ENCODE measurements at regions not wholly inside any gene's neighbourhood (a gene's known extent, or its start where the extent isn't known, plus 50 kb on each side); places are given as distances from the start of the nearest gene placed in this dataset.

DNA sequence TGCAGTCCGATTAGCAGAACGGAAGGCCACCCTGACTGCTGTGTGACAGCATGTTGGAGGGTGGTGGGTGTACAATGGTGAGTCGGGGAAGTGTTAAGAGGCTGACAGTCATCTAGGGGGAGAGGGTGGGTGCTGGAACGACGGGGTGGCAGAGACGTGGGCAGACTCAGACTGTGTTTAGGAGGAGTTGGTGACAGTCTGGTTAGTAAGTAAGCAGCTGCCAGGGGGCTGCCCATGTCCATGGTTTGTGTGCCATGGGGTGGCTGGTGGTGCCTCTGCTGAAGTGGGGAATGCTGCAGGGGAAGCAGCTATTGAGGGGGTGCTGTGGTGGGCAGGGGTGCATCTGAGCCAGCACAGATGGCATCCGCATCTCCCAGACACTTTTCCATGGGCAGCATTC is 51.3 kb upstream of the BOD1 start:
- H3K9me3 ChIP-seq (ENCODE audit: control insufficient read depth in 4 of 4, insufficient read depth in 3 of 4, low read length in 3 of 4), result peaks cover 0 to 3% (median 0%) of the 10 kb centered on the region in 4 donors
- peaks cover 0 to 5% (median 0%) of the 10 kb centered on the region in 5 donors for H3K4me1 ChIP-seq (ENCODE audit: control insufficient read depth in 5 of 5, insufficient read depth in 5 of 5, low read length in 5 of 5)
- DNase-seq, result no peak
- no peak overlapping the region for H3K4me3 ChIP-seq
- no peak overlapping the region for H3K9ac ChIP-seq (ENCODE audit: insufficient read depth in 1 of 2, low read length in 2 of 2)
- ATAC-seq (ENCODE audit: insufficient read depth, low FRiP score), result no peak
- WGBS, 2 donors, result 92 to 93% methylated on average over 7 of the region's 7 CpGs
- no peaks in the 10 kb centered on the region for H3K36me3 ChIP-seq (ENCODE audit: control insufficient read depth in 4 of 4, insufficient read depth in 4 of 4, low read length in 4 of 4)
- TF ChIP-seq, protein P1, sequence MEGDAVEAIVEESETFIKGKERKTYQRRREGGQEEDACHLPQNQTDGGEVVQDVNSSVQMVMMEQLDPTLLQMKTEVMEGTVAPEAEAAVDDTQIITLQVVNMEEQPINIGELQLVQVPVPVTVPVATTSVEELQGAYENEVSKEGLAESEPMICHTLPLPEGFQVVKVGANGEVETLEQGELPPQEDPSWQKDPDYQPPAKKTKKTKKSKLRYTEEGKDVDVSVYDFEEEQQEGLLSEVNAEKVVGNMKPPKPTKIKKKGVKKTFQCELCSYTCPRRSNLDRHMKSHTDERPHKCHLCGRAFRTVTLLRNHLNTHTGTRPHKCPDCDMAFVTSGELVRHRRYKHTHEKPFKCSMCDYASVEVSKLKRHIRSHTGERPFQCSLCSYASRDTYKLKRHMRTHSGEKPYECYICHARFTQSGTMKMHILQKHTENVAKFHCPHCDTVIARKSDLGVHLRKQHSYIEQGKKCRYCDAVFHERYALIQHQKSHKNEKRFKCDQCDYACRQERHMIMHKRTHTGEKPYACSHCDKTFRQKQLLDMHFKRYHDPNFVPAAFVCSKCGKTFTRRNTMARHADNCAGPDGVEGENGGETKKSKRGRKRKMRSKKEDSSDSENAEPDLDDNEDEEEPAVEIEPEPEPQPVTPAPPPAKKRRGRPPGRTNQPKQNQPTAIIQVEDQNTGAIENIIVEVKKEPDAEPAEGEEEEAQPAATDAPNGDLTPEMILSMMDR (IDR thresholded peaks at IDR 0.05; ENCODE audit: control extremely low read depth, extremely low read depth), result no peak
- peaks cover 0 to 2% (median 0%) of the 10 kb centered on the region in 3 donors for H3K27me3 ChIP-seq (ENCODE audit: control insufficient read depth in 3 of 3, insufficient read depth in 3 of 3, low read length in 2 of 3)
- no peak overlapping the region for H3K27ac ChIP-seq (ENCODE audit: low read depth in 1 of 2, low read length in 1 of 2)

DNA sequence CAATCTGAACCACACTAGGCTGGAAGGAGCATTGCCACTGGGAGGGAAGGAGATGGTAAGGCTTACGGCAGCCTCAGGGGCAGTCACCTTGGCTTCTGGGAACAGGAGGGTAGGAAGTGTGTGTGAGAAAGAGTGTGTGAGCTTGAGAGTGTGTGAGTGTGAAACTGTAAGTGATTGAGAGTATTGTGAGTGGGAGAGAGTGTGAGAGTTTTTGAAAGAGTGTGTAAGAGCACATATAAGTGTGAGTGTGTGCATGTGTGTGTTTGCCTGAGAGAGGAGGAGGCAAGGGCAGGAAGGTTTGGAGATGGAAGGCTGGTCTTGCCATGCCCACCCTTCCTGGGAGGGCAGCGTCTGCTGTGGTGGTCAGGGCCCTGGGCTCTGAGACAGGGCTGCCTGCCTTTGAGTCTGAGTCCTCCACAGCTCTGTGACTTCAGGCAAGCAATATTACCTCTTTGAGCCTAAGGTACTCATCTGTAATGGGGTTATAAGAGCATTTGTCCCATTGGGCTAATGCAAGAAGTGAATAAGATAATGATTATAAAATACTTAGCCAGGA is 51.9 kb upstream of the BOD1 start:
- no peak overlapping the region for H3K27ac ChIP-seq (ENCODE audit: low read depth in 1 of 2, low read length in 1 of 2)
- TF ChIP-seq, protein P1 (IDR thresholded peaks at IDR 0.05; ENCODE audit: control extremely low read depth, extremely low read depth), result no peak
- WGBS, 2 donors, result 91 to 100% methylated on average over 2 of the region's 2 CpGs
- H3K4me1 ChIP-seq (ENCODE audit: control insufficient read depth in 5 of 5, insufficient read depth in 5 of 5, low read length in 5 of 5), result peaks cover 0 to 7% (median 0%) of the 10 kb centered on the region in 5 donors
- H3K9ac ChIP-seq (ENCODE audit: insufficient read depth in 1 of 2, low read length in 2 of 2), result no peak overlapping the region
- DNase-seq, result no peak
- peaks cover 0 to 5% (median 0%) of the 10 kb centered on the region in 3 donors for H3K27me3 ChIP-seq (ENCODE audit: control insufficient read depth in 3 of 3, insufficient read depth in 3 of 3, low read length in 2 of 3)
- ATAC-seq (ENCODE audit: insufficient read depth, low FRiP score), result no peak
- no peaks in the 10 kb centered on the region for H3K36me3 ChIP-seq (ENCODE audit: control insufficient read depth in 4 of 4, insufficient read depth in 4 of 4, low read length in 4 of 4)
- no peak overlapping the region for H3K4me3 ChIP-seq
- peaks cover 0 to 3% (median 0%) of the 10 kb centered on the region in 4 donors for H3K9me3 ChIP-seq (ENCODE audit: control insufficient read depth in 4 of 4, insufficient read depth in 3 of 4, low read length in 3 of 4)

DNA sequence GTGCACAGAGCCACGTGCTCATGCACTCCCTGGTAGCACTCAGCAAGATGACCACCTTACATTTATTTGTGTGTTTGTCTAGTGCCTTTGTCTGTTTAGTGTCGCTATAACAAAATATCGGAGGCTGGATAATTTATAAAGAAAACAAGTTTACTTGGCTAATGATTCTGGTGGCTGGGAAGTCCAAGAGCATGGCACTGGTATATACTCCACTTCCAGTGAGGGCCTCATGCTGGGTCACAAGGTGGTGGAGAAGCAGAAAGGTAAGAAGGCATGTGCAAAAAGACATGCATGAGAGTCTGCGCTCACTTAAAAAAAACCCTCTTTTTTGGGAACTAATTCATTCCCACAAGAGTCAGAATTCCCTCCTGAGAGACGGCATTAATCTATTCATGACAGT is 52.5 kb upstream of the BOD1 start:
- peaks cover 0 to 8% (median 0%) of the 10 kb centered on the region in 5 donors for H3K4me1 ChIP-seq (ENCODE audit: control insufficient read depth in 5 of 5, insufficient read depth in 5 of 5, low read length in 5 of 5)

More for the DNA sequence above, 52.5 kb upstream of the BOD1 start:
- Histone ChIP-seq H3K27me3 (ENCODE audit: control insufficient read depth in 3 of 3, insufficient read depth in 3 of 3, low read length in 2 of 3) (peaks cover 0 to 5% (median 0%) of the 10 kb centered on the region in 3 donors), H3K4me3 (no peak overlapping the region), H3K9me3 (ENCODE audit: control insufficient read depth in 4 of 4, insufficient read depth in 3 of 4, low read length in 3 of 4) (peaks cover 0 to 3% (median 0%) of the 10 kb centered on the region in 4 donors), H3K27ac (ENCODE audit: low read depth in 1 of 2, low read length in 1 of 2) (no peak overlapping the region), H3K36me3 (ENCODE audit: control insufficient read depth in 4 of 4, insufficient read depth in 4 of 4, low read length in 4 of 4) (no peaks in the 10 kb centered on the region), H3K9ac (ENCODE audit: insufficient read depth in 1 of 2, low read length in 2 of 2) (no peak overlapping the region)
- DNase-seq (no peak), ATAC-seq (ENCODE audit: insufficient read depth, low FRiP score) (no peak)
- WGBS, 2 donors, result 97% methylated on average over 5 of the region's 5 CpGs
- TF ChIP-seq, protein P1 (IDR thresholded peaks at IDR 0.05; ENCODE audit: control extremely low read depth, extremely low read depth), result no peak

All from lung (tissue), 11 donors.